HCT116 (cell line): ENCODE measurements at regions not wholly inside any gene's neighbourhood (a gene's known extent, or its start where the extent isn't known, plus 50 kb on each side); places are given as distances from the start of the nearest gene placed in this dataset.
"Not testable (repeated sequence)": the region's sequence is repeated elsewhere in the genome, so short reads cannot be mapped to it uniquely, and the experiment has no call there.

Experiments
- ATAC-seq: fragments of 200-7000 bp; cut with Tn5 transposase; 2 replicates; pipeline ENCODE4 v1.9.1; 2020; ENCODE audit warnings: mild to moderate bottlenecking, moderate library complexity
- BruUV-seq: library from RNA; stranded (reverse); fragments of 400-500 nt; replicated peaks from 2 replicates; lab custom pipeline; 2021; lab: Mats Ljungman, UMichigan
- CTCF ChIA-PET: fragments of 300-600 bp; sonication (Branson Sonifier 250); formaldehyde crosslinking; loops from one replicate; lab custom pipeline; 2021; ENCODE audit warnings: antibody characterized with exemption; lab: Charles Lee
- POLR2A ChIA-PET: fragments of 300-600, 350-600 bp; sonication (Branson Sonifier 250); formaldehyde crosslinking; loops from one replicate; lab custom pipeline; 2021; ENCODE audit warnings: antibody characterized with exemption; lab: Charles Lee
- RAD21 ChIA-PET, 2 experiments: fragments of 300-600 bp; sonication (Branson Sonifier 250); formaldehyde crosslinking; loops; one replicate each; lab custom pipeline; 2023; ENCODE audit warnings: low total read pairs in 2 of 2; ENCODE audit not compliant: uncharacterized antibody in 2 of 2, unreplicated experiment in 2 of 2, low non-redundant PET in 1 of 2; lab: Charles Lee
- DNase-seq: peaks from one replicate; pipeline ENCODE4 v3.0.0-alpha.2; 2010; ENCODE audit warnings: low read depth, low spot score
- H2AFZ ChIP-seq: fragments of 200-600 bp; shearing (Covaris generic), sonication (generic); 2 replicates; pipeline ENCODE4 v1.6.1; 2017; ENCODE audit warnings: low read depth, mixed run types, mixed read lengths, antibody characterized with exemption, low read length; ENCODE audit not compliant: poor library complexity, severe bottlenecking
- H3K27ac ChIP-seq: 2 replicates; pipeline ENCODE4 v1.5.1; 2012; ENCODE audit warnings: low read depth, low read length
- H3K27me3 ChIP-seq: fragments of 200-600 bp; sonication (generic); 2 replicates; pipeline ENCODE4 v1.6.1; 2016; ENCODE audit warnings: mixed run types, low read length, mixed read lengths; ENCODE audit not compliant: insufficient read depth
- H3K36me3 ChIP-seq, 2 experiments: fragments of 200-500 bp in 1 of 2; fragments of 200-600 bp in 1 of 2; sonication (Bioruptor generic) in 1 of 2; sonication (generic) in 1 of 2; 2 replicates each; pipeline versions ENCODE4 v1.5.1 to v1.6.1; 2014 to 2016; ENCODE audit warnings: low read length in 2 of 2, inconsistent platforms in 1 of 2, mixed read lengths in 1 of 2, mixed run types in 1 of 2; ENCODE audit not compliant: insufficient read depth in 2 of 2, control insufficient read depth in 1 of 2
- H3K4me1 ChIP-seq, 2 experiments: fragments of 200-600 bp in 1 of 2; sonication (generic) in 1 of 2; 2 replicates each; pipeline versions ENCODE4 v1.5.1 to v1.6.1; 2012 to 2017; ENCODE audit warnings: low read length in 2 of 2, inconsistent platforms in 1 of 2, mild to moderate bottlenecking in 1 of 2, mixed read lengths in 1 of 2, mixed run types in 1 of 2, moderate library complexity in 1 of 2; ENCODE audit not compliant: insufficient read depth in 2 of 2, control insufficient read depth in 1 of 2
- H3K4me2 ChIP-seq: fragments of 200-600 bp; sonication (generic); 2 replicates; pipeline ENCODE4 v1.6.1; 2017; ENCODE audit warnings: mixed run types, low read length, mixed read lengths
- H3K4me3 ChIP-seq, 2 experiments: fragments of 200-600 bp in 1 of 2; sonication (generic) in 1 of 2; replicated peaks in 1 of 2; 2 replicates each; pipeline ENCODE4 v1.5.1; 2011 to 2016; ENCODE audit warnings: low read length in 2 of 2, control low read depth in 1 of 2, low read depth in 1 of 2, mild to moderate bottlenecking in 1 of 2, mixed read lengths in 1 of 2, mixed run types in 1 of 2
- H3K79me2 ChIP-seq: fragments of 200-600 bp; sonication (generic); 2 replicates; pipeline ENCODE4 v1.6.1; 2017; ENCODE audit warnings: mild to moderate bottlenecking, mixed run types, low read length, moderate library complexity, mixed read lengths; ENCODE audit not compliant: insufficient read depth
- H3K9ac ChIP-seq: fragments of 200-600 bp; sonication (generic); 2 replicates; pipeline ENCODE4 v1.6.1; 2016; ENCODE audit warnings: low read length, mixed read lengths
- H3K9me2 ChIP-seq: fragments of 200-600 bp; sonication (generic), shearing (Covaris generic); 2 replicates; pipeline ENCODE4 v1.6.1; 2017; ENCODE audit warnings: mixed run types, mild to moderate bottlenecking, moderate library complexity; ENCODE audit not compliant: insufficient read depth
- H3K9me3 ChIP-seq, 2 experiments: fragments of 200-500 bp in 1 of 2; fragments of 200-600 bp in 1 of 2; sonication (Bioruptor generic) in 1 of 2; sonication (generic) in 1 of 2; 2 replicates each; pipeline ENCODE4 v1.6.1; 2014 to 2017; ENCODE audit warnings: low read length in 2 of 2, mixed read lengths in 2 of 2, inconsistent platforms in 1 of 2, low read depth in 1 of 2, mild to moderate bottlenecking in 1 of 2, mixed run types in 1 of 2, moderate library complexity in 1 of 2; ENCODE audit not compliant: control insufficient read depth in 1 of 2, insufficient read depth in 1 of 2
- H4K20me1 ChIP-seq: fragments of 200-600 bp; sonication (generic), shearing (Covaris generic); 2 replicates; pipeline ENCODE4 v1.6.1; 2017; ENCODE audit warnings: mixed run types, mild to moderate bottlenecking, moderate library complexity; ENCODE audit not compliant: insufficient read depth
- CBX3 ChIP-seq: IDR thresholded peaks from 2 replicates; pipeline ENCODE4 v1.6.1; 2012; ENCODE audit warnings: low read depth
- EZH2 ChIP-seq: fragments of 200-600 bp; sonication (generic); IDR thresholded peaks from 2 replicates; pipeline ENCODE4 v1.6.1; 2017; ENCODE audit warnings: antibody characterized with exemption, mixed run types
- EZH2phosphoT487 ChIP-seq: fragments of 200-600 bp; IDR thresholded peaks from 2 replicates; pipeline ENCODE4 v1.6.1; 2018; ENCODE audit warnings: antibody characterized with exemption, borderline replicate concordance
- POLR2AphosphoS5 ChIP-seq: IDR thresholded peaks from 2 replicates; pipeline ENCODE4 v1.6.1; 2011; ENCODE audit warnings: mild to moderate bottlenecking, low read depth, low read length, moderate library complexity
- RAD21 ChIP-seq: IDR thresholded peaks from 2 replicates; pipeline ENCODE4 v1.6.1; 2012; ENCODE audit warnings: low read depth, mild to moderate bottlenecking
- SRF ChIP-seq: IDR thresholded peaks from 2 replicates; pipeline ENCODE4 v1.6.1; 2012; ENCODE audit warnings: low read depth
- TCF7L2 ChIP-seq: IDR thresholded peaks from 2 replicates; pipeline ENCODE4 v1.7.0; 2011; ENCODE audit warnings: borderline replicate concordance, inconsistent platforms; ENCODE audit not compliant: insufficient read depth, insufficient read length; ENCODE audit errors: extremely low read depth
- ZFX ChIP-seq: fragments of 450-650 bp; IDR thresholded peaks from 2 replicates; pipeline ENCODE4 v1.6.1; 2017
- intact Hi-C: fragments of 100-400 bp; cut with micrococcal nuclease; formaldehyde crosslinking; loops from 2 replicates; pipeline ENCODE4 v1.10.0; 2022
- TF ChIP-seq, protein P1 (sequence below): IDR thresholded peaks from 2 replicates; pipeline ENCODE4 v1.6.1; 2011; ENCODE audit warnings: mild to moderate bottlenecking, low read length, moderate library complexity; ENCODE audit not compliant: insufficient replicate concordance; ENCODE audit errors: extremely low read depth
- TF ChIP-seq, protein P2 (sequence below): IDR thresholded peaks from 2 replicates; pipeline ENCODE4 v1.6.1; 2012
- TF ChIP-seq, protein P3 (sequence below), 3 experiments: fragments of 200-600 bp in 1 of 3; sonication (generic) in 1 of 3; IDR thresholded peaks in 2 of 3; conservative IDR thresholded peaks in 1 of 3; 2 replicates each; pipeline ENCODE4 v1.5.1; 2012 to 2017; ENCODE audit warnings: low read depth in 2 of 3, low read length in 2 of 3, antibody characterized with exemption in 1 of 3, borderline replicate concordance in 1 of 3, control low read depth in 1 of 3, mild to moderate bottlenecking in 1 of 3, mixed read lengths in 1 of 3, mixed run types in 1 of 3, moderate library complexity in 1 of 3; ENCODE audit not compliant: insufficient read depth in 1 of 3

GRCh38 chr18:62651276-62652056, 63.9 kb upstream of the PHLPP1 start:
- H4K20me1 ChIP-seq: no peaks in the 10 kb centered on the region
- no peak overlapping the region for H2AFZ ChIP-seq
- no peaks in the 10 kb centered on the region for H3K9me2 ChIP-seq
- ChIA-PET CTCF (interaction anchor here (2.4 kb wide), 1 partner anchor 13 kb away, joined by 7 read pairs; no protein-coding TSS in a partner anchor), RAD21 (no interaction called here), POLR2A (no interaction called here)
- no peak overlapping the region for H3K9ac ChIP-seq
- no peak for TF ChIP-seq ZFX
- TF ChIP-seq TCF7L2: no peak
- TF ChIP-seq, protein P1, sequence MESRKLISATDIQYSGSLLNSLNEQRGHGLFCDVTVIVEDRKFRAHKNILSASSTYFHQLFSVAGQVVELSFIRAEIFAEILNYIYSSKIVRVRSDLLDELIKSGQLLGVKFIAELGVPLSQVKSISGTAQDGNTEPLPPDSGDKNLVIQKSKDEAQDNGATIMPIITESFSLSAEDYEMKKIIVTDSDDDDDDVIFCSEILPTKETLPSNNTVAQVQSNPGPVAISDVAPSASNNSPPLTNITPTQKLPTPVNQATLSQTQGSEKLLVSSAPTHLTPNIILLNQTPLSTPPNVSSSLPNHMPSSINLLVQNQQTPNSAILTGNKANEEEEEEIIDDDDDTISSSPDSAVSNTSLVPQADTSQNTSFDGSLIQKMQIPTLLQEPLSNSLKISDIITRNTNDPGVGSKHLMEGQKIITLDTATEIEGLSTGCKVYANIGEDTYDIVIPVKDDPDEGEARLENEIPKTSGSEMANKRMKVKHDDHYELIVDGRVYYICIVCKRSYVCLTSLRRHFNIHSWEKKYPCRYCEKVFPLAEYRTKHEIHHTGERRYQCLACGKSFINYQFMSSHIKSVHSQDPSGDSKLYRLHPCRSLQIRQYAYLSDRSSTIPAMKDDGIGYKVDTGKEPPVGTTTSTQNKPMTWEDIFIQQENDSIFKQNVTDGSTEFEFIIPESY: no peak
- TF ChIP-seq SRF: no peak
- no peak for TF ChIP-seq POLR2AphosphoS5
- TF ChIP-seq EZH2: no peak
- TF ChIP-seq EZH2phosphoT487: no peak
- TF ChIP-seq, protein P2, sequence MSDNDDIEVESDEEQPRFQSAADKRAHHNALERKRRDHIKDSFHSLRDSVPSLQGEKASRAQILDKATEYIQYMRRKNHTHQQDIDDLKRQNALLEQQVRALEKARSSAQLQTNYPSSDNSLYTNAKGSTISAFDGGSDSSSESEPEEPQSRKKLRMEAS: no peak
- TF ChIP-seq, protein P3, sequence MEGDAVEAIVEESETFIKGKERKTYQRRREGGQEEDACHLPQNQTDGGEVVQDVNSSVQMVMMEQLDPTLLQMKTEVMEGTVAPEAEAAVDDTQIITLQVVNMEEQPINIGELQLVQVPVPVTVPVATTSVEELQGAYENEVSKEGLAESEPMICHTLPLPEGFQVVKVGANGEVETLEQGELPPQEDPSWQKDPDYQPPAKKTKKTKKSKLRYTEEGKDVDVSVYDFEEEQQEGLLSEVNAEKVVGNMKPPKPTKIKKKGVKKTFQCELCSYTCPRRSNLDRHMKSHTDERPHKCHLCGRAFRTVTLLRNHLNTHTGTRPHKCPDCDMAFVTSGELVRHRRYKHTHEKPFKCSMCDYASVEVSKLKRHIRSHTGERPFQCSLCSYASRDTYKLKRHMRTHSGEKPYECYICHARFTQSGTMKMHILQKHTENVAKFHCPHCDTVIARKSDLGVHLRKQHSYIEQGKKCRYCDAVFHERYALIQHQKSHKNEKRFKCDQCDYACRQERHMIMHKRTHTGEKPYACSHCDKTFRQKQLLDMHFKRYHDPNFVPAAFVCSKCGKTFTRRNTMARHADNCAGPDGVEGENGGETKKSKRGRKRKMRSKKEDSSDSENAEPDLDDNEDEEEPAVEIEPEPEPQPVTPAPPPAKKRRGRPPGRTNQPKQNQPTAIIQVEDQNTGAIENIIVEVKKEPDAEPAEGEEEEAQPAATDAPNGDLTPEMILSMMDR (IDR thresholded peaks at IDR 0.05 in 2 of 3, conservative IDR thresholded peaks at IDR 0.05 in 1 of 3; ENCODE audit: borderline replicate concordance in 1 of 3, insufficient read depth in 1 of 3, low read depth in 2 of 3, low read length in 2 of 3): no peak
- TF ChIP-seq RAD21: no peak
- no peak for TF ChIP-seq CBX3
- H3K79me2 ChIP-seq: no peaks in the 10 kb centered on the region
- no peaks in the 10 kb centered on the region for H3K9me3 ChIP-seq
- no peak overlapping the region for H3K4me3 ChIP-seq
- ATAC-seq (no peak), DNase-seq (no peak)
- no TSS peak for BruUV-seq
- no peaks in the 10 kb centered on the region for H3K36me3 ChIP-seq
- no peaks in the 10 kb centered on the region for H3K4me1 ChIP-seq
- no peaks in the 10 kb centered on the region for H3K27me3 ChIP-seq
- intact Hi-C loops: no loop called here
- H3K27ac ChIP-seq: no peak overlapping the region
- no peak overlapping the region for H3K4me2 ChIP-seq

DNA sequence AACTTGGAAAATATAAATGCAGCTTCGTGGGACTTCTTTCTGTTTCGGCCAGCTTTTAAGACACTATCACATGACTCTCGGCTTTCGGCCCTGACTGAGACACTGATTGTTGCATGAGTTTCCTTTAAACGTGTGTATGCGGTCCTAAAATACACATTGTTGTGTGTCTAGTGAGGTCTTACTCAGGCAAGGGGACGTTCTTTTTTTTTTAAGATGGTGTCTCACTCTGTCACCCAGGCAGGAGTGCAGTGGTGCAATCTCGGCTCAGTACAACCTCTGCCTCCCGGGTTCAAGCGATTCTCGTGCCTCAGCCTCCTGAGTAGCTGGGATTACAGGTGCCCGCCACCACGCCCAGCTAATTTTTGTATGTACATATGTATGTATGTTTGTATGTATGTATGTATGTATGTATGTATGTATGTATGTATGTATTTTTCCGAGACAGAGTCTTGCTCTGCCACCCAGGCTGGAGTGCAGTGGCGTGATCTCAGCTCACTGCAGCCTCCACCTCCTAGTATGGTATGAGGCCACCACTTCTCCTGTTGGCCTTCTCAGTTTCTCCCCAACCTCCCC, 63.2 kb upstream of the PHLPP1 start:
- RAD21 ChIA-PET, intact Hi-C loops, DNase-seq, H3K9ac ChIP-seq, H3K27me3 ChIP-seq, BruUV-seq, H3K4me2 ChIP-seq, H3K9me2 ChIP-seq, H3K79me2 ChIP-seq, H3K36me3 ChIP-seq, H2AFZ ChIP-seq, H3K4me3 ChIP-seq, ATAC-seq, POLR2A ChIA-PET, H4K20me1 ChIP-seq, H3K4me1 ChIP-seq, H3K9me3 ChIP-seq, H3K27ac ChIP-seq: not testable (repeated sequence)
- CTCF ChIA-PET: interaction anchor here (2.4 kb wide), 1 partner anchor 14 kb away, joined by 7 read pairs; no protein-coding TSS in a partner anchor
